HG03139 (cell line): ENCODE measurements at regions not wholly inside any gene's neighbourhood (a gene's known extent, or its start where the extent isn't known, plus 50 kb on each side); places are given as distances from the start of the nearest gene placed in this dataset.

Source experiments
- ATAC-seq: cut with Tn5 transposase; IDR thresholded peaks from one replicate; pipeline ENCODE4 v1.9.1; 2021; ENCODE audit not compliant: unreplicated experiment

DNA sequence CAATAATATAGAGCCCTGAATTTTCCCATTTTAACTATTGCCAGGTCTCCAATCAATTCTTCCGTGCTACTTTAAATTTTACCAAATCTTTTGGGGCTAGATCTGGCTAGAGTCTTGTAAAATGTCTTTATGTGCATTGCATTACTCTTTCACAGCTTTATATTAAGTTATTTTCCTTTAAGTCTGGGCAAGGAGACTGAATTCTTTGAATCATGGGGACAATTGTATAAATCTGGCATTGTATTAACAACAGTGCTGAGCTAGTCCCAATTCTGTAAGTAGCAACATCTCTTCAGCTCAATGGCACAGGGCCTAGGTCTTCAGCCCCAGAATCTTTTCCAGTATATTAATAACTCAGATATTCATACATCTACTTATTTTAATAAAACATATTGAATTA, 1080.4 kb upstream of the INTU start:
- ATAC-seq = no peak

DNA sequence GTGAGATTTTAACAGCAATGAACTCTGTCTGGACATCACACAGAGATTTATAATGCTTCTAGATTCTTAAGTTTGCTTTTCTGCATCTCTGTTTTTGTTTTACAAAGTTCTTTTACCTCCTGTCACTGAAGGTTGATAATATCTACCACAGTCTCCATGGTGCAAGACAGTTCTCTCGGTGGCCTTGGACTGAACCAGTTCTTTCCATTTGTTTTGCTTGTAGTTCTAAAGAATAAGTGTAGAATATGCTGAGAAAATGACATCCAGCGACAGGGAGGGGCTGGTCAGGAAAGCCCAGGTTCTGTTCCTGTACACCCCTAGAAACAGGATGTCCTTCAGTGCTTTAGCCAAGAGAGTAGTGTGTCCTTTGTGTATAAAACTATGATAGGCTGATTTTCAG, 1079.5 kb upstream of the INTU start:
- ATAC-seq = no peak

GRCh38 chr4:126558596-126558995, 1074.2 kb upstream of the INTU start:
- no peak for ATAC-seq

DNA sequence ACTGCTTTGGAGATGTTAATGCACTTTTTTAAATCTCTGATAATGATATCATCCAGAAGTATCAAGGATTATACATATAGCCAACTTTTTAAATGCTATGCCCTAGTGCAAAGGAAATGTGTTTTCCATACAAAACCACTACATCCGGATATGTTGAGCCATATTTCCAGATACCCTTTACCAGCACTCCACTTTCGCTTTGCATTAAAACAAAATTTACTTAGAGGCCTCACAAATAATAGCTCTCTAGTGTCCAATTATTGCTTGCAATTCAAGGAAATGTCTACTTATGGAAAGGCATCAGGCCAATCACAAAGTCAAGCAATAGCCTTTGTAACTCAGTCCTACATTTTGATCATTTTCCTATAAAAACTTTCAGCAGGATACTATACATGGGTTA, 1072.8 kb upstream of the INTU start:
- ATAC-seq = no peak

DNA sequence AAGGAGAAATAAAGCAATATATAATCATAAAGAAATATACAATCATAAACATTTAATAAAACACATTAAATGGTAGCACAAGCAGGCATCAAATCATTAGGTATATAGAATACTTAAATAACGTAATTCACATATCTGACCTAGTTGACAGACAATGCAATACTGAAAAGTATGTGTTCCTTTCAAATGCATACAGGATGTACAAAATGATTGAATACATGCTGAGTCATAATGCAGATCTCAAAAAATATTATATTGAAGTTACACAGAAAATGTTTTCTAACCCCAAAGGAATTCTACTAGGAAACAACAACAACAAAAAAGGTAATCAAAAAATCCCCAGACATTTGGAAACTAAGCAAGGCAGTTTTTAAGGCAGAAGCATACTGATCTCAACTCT, 1072.0 kb upstream of the INTU start:
- no peak for ATAC-seq

DNA sequence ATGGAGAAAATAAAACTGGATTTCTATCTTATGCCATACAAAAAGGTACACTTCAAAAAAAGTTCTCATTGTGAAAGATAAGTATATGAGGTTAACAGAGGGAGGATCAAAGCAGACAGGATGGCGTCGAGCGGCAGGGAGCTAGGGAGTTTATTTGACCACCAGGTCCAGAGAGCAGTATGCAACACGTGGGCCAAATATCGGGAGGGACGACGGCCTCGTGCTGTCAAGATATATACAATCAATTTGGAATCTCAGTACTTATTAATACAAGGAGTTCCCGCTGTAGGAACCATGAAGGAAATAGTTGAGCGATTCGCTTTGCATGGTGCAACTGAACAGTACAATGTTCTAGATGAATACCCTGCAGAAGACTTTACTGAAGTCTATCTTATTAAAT, 1069.4 kb upstream of the INTU start:
- ATAC-seq = no peak

GRCh38 chr4:126564283-126564854, 1068.4 kb upstream of the INTU start:
- ATAC-seq = no peak

DNA sequence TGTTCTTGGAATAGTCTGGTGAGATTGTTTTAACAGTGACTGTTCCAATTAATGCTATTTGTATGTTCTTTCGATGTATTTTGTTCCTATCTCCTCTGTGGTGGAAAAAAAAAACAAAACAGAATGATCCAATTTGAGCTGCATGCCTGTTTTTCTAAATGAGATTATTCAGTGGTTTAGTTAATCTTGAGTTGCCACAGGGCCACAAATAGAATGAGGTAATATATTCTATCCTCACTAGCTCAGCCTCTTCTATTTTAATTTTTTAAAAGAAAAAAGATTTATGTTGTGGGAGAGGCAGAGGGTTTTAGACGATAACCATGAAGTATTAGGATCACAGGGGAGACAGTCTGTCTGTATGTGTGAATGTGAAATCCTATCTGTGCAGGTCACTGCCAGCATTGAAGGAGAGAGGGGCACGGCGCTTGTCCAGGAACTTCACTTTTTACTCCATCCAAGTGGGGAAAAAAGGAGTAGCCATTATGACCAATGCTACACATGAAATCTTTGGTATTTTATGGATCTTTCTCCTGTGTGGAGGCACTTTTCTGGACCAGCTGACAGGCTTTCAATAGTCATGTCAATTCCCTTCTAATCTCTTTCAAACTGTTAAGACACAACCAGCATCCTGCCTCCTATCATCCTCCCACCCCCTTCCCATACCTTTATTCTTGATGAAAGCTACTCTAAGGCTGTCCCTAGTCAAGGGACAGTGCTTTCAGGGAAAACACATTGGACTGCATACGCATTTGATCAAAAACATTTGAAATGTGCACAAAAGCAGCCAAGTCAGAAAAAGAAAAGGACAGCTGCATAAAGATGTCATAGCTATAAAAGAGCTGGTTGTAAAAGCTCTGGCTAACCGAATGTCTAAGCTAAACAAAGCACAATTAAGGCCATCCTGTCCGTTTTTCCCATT, 1063.8 kb upstream of the INTU start:
- ATAC-seq = no peak

- ATAC-seq = no peak
Measured at GRCh38 chr4:126572264-126572663, 1060.5 kb upstream of the INTU start.

GRCh38 chr4:126582737-126583136, 1050.0 kb upstream of the INTU start:
- no peak for ATAC-seq

GRCh38 chr4:126583509-126583908, 1049.2 kb upstream of the INTU start:
- ATAC-seq = no peak

GRCh38 chr4:126591583-126591982, 1041.2 kb upstream of the INTU start:
- ATAC-seq = no peak

GRCh38 chr4:126592088-126592487, 1040.7 kb upstream of the INTU start:
- no peak for ATAC-seq

DNA sequence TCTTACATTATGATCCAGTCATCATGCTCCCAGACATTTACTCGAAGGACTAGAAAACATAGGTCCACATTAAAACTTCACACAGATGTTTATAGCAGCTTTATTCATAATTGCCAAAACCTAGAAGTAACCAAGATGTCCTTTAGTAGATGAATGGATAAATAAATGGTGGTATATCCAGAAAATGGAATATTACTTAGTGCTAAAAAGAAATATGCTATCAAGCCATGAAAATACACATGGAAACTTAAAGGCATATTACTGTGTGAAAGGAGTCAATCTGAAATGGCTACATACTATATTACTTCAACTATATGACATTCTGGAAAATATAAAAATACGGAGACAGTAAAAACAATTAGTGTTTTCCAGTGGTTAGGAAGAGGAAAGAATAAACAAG, 1039.1 kb upstream of the INTU start:
- ATAC-seq = no peak

DNA sequence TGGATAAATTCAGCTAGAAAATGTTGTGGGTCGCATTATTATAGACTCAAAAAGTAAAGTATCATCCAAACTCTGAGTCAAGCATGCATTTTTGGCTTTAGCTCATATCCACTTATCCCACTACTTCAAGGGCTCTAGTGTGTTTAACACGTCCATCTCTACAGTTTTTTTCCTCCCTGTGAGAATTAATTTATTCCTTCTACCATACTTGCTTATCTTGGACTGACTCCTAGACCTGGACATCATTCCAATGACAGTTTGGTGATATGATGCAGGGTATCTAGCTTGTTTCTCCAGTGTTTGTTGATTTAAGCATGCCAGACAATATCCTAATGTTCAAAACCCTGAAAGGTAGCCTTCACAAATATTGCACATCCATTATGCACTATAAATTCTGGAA, 1037.1 kb upstream of the INTU start:
- no peak for ATAC-seq

DNA sequence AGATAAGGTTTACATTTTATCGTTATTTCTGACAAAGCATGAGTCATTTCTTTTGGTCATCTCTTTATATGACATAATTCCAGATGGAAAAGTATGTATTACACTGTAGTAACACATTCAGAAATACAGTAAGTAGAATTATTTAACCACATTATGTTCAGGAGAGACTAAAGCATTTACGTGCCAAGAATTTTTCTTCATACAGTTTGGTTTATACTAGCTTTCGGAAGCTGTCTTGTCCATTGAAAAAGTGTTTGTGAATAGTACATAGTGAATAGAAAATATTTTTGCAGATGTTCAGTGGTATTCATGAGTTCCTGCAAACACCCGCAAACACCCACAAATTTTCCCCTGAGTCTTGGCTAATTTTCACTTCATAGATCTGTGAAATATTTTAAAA, 1033.0 kb upstream of the INTU start:
- ATAC-seq = no peak

DNA sequence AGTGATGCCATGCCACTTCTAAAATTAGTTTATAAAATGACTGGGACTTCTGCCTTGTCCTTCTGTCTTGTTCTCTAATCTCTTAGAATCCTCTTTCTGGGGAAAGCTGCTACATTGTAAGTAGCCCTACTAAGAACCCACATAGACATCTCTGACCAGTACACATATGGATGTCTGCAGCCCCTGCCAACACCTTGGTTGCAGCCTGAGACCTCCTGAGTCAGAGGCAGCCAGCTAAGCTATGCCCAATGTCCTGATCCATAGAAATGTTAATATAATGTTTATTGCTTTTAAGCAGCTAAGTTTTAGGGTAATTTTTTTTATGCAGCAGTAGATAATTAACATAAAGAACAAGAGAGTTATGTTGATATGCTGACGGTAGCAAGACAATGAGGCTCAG, 1029.5 kb upstream of the INTU start:
- no peak for ATAC-seq

- no peak for ATAC-seq
Measured at GRCh38 chr4:126603825-126604224, 1028.9 kb upstream of the INTU start.

DNA sequence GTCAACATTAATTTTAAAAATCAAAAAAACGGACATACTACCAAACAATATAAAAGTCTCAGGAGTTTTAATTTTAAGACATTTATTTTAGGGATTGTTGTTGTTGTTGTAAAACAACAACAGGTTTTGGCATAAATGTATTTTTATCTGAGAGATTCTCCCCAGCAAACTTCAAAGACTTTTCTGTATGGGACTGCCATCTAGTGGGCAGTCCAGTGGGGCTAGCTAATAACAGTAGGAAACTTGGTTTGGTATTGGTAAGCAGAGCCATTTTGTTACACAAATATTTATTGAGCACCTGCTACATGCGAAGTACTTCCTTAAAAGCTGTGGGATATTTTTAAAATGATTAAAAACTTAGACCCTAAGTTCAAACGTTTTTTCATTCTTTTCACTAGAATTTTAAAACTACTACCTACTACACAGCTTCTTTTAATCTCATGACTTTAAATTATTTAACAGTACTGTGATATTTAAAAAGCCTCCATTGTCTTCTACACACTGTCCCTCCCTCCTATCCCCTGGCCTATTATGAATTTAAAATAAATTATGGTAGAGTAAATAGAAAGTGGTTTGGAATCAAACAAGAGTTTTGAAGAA, 1028.4 kb upstream of the INTU start:
- ATAC-seq = no peak

- no peak for ATAC-seq
Measured at GRCh38 chr4:126610933-126611332, 1021.8 kb upstream of the INTU start.

DNA sequence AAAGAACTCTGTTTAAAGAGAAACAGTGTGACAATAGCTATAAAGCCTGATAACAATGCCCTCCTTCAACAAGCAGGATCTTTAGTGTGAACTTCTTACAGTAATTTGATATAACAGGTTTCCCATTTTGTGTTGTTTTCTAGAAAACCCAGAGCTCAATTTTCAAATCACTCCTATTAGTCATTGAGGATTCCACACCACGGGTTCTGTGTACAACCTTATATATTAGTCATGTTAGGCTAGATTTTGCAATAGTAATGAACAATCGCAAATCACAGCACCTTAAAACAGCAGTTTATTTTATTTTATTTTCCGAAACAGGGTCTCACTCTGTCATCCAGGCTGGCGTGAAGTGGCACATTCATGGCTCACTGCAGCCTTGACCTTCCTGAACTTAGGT, 1020.9 kb upstream of the INTU start:
- ATAC-seq = no peak

DNA sequence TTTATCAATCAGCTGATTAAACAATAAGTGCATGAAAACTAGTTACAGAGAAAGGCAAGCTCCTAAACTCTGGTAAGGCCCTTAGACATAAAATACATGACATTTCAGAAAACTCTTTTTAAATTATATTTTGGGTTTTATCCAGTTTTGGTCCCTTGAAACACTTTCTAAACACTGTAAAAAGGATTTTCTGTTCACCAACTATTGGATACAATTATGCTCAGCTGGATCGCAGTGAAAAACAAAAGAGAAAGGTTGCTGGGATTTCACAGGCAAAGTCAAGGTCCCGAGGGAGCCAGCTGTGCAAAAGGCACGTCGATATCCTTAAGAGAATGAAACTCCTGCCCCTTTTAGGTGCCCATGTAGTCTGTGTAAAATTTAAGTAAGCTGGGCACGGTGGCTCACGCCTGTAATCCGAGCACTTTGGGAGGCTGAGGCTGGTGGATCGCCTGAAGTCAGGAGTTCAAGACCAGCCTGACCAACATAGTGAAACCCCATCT, 1018.4 kb upstream of the INTU start:
- no peak for ATAC-seq
